HG03280 (cell line): ENCODE measurements at regions not wholly inside any gene's neighbourhood (a gene's known extent, or its start where the extent isn't known, plus 50 kb on each side); places are given as distances from the start of the nearest gene placed in this dataset.
"Not testable (repeated sequence)": the region's sequence is repeated elsewhere in the genome, so short reads cannot be mapped to it uniquely, and the experiment has no call there.

Source experiments
- ATAC-seq: cut with Tn5 transposase; IDR thresholded peaks from one replicate; pipeline ENCODE4 v1.9.1; 2021; ENCODE audit warnings: mild to moderate bottlenecking, moderate library complexity; ENCODE audit not compliant: unreplicated experiment

- no peak for ATAC-seq
Measured at GRCh38 chr1:194495434-194495833, 1309.0 kb upstream of the B3GALT2 start.

DNA sequence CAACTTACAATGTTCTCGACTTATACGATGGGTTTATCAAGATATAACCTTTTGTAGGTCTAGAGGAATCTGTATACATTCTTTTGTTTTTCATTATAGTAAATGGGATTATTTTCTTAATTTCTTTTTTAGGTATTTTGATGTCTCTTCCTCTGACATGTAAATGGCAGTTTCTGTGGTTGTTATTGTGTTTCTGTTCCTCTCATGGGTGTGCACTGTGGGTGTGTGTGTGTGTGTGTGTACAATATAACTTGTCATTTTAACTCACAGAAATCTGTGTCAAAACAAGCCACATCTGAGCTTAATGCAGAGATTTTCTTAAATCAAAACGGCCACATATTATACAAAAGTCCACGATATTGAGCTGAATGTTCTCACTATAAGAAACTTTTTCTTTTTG is 1300.8 kb upstream of the B3GALT2 start:
- ATAC-seq: no peak

DNA sequence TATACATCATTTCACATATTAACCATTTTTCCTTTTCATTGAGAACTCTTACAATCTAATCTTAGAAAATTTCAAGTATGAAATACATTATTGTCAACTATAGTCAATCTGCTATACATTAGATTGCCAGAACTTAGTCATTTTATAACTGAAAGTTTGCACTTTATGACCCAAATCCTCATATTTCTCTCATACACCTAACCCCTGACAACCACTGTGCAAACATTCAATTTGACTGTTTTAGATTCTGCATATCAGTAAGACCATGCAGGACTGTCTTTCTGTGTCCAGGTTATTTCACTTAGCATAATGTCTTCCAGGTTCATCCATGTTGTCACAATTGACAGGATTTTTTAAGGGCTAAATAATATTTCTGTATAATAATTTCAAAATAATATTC is 1299.0 kb upstream of the B3GALT2 start:
- ATAC-seq: no peak

DNA sequence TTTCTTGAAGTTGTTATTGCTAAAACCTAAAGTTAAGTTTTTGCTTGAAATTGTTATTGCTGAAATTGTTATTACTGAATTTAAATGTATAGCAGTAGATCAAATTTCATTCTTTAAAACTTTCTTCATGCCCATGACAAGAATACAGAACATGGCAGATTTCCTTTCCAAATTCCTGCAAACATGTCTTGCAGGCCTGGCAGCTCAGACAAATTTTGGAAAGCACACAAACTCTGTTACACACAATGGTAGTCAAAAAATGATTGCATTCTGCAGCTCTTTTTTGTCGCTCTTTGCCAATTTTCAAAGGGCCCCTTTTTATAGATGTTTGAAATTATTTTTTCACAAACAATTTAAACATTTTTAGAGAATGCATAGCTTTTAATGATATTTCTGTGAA is 1292.3 kb upstream of the B3GALT2 start:
- no peak for ATAC-seq

GRCh38 chr1:194477908-194478307 is 1291.5 kb upstream of the B3GALT2 start:
- ATAC-seq: peak; percentile 73

DNA sequence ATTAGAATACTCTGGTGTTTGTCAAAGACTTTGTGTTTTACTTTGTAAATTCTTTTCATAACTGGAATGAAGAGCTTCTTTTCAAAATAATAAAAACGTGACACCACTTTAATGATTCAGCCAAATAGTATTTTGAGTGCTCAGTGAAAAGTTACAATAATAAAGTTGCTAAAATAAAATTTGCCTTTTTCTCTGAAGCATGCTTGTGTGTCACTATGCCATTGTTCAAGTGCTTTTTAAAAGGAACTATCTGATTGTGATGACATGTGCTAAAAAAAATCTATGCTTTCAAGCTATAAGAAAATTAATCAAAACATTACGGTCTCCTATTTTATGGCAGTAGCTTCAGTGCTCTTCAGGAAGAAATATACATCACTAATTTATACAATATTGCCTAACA is 1290.5 kb upstream of the B3GALT2 start:
- ATAC-seq: no peak

DNA sequence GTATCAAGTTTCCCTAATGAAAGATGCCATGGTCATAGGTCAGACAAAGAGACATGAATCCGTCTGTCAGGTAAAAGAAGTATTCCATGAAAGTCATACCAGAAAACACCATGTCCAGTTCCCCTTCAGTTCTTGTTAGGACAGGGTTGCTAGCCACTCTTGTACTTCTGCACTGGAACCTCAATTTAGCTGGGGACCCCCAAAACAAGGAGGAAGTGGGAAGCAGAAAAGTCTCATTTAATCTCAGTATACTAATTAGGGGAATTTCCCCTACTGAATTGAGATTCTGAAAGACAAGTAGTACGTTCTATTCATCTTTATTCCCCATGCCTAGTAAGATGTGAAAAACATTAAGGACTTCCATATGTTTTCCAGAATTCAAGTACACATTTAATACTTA is 1289.9 kb upstream of the B3GALT2 start:
- no peak for ATAC-seq

DNA sequence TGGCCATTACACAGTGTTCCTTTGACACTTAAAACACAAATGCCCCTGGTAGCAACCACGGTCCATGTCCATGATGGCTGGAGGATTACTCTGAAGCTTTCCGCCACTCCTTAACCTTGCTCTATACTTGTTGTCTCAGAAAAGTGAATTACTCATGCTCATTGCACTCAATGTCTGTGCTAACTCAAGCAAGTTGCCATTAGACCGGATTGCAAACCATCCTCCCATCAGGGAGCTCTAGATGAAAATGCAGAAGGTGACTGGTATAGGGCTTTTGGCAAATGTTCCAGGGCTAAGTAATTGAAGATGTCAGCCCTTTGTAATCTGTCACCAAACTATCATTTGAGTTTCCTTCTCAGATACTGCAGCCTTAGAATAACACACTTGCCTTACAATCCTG is 1288.3 kb upstream of the B3GALT2 start:
- no peak for ATAC-seq

GRCh38 chr1:194473766-194474165 is 1287.4 kb upstream of the B3GALT2 start:
- ATAC-seq: no peak

- ATAC-seq: no peak
Measured at GRCh38 chr1:194469282-194469681, 1282.9 kb upstream of the B3GALT2 start.

- no peak for ATAC-seq
Measured at GRCh38 chr1:194466706-194467105, 1280.3 kb upstream of the B3GALT2 start.

GRCh38 chr1:194447636-194448035 is 1261.2 kb upstream of the B3GALT2 start:
- no peak for ATAC-seq

- ATAC-seq: no peak
Measured at GRCh38 chr1:194445244-194445643, 1258.8 kb upstream of the B3GALT2 start.

DNA sequence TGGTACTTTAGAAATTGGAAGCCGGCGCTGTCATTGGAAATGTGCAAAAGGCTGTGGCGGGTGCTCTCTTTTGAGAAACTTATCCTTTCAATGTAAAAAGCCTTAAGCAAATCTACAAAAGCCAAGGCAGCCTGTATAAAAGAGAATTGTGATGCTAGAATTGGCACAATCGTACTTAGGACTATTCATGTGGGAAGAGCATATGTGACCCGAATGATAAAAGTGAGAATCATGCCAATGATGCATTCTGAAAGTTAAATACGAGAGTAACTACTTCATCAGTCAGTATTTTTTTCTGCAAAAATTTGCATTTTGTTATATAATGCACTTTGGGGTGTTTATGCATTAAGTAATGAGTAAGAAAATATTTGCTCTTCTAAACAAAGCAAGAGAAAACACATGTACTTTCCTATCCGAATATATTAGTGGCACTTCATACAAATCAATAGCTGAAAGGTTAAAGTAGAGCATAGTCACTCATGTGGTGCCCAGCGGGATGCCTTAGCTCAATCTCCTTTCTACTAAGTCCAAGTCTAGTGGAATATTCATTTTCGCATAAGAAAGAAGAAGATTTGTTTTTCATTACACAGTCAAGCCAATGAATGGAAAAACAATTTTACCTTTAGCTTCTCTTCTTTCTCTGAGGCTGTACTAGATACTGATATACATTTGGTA is 1256.6 kb upstream of the B3GALT2 start:
- no peak for ATAC-seq

DNA sequence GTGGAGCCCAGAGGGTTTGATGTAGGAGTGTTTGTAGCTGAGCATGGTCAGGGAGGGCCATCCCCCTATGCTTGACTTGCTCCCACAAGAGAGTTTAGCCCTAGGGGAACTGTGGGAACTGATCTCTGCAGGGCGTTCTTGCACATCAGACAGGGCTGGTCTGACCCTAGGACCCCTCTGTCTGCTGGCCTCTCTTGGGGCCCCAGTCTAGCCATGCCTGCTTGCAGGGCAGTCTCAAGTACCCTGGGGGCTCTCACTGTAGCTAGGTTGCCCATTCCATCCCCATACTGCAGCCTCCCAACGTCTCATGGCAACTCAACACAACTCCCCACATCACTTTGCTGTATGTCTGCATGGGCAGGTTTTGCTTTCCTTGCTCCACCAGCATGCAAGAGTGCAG is 1250.7 kb upstream of the B3GALT2 start:
- no peak for ATAC-seq

GRCh38 chr1:194431121-194431520 is 1244.7 kb upstream of the B3GALT2 start:
- ATAC-seq: no peak

DNA sequence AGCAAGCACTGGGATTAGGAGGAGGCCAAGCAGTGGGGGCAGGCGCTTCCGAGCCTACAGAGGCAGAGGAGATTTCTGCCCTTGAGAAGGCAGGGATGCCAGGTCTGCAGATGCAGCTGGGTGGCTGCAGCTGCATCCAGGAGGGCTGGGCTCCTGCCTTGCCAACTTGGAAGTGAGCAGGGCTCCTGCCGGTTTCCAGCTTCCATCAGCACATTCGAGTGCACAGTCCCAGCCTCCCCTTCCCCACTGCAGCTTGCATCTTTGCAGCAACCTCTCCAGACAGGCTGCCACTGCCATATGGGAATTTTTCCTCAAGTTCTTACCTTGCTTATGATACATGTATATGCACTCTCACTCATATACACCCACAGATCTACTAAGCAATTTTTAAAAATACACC is 1234.3 kb upstream of the B3GALT2 start:
- ATAC-seq: no peak

GRCh38 chr1:194419721-194420120 is 1233.3 kb upstream of the B3GALT2 start:
- no peak for ATAC-seq

- no peak for ATAC-seq
Measured at GRCh38 chr1:194410756-194411155, 1224.3 kb upstream of the B3GALT2 start.

GRCh38 chr1:194407238-194407637 is 1220.8 kb upstream of the B3GALT2 start:
- not testable (repeated sequence) for ATAC-seq

DNA sequence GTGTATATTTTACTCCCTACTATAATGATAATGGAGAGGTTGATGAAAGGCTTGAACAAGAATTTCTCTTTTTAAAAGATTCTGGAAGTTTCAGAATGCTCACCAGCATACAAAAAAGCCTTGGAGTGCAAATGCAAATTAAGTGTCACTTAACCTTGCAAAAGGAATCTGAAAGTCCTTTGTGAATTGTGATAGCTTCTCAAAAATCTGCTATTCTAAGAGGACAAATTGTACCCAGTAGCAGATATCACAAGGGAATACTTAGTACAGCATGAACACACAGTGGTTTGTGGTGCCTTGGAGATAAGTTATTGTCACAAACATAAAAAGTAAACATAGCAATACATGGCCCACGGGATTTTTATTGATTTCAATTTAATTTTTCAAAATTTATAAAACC is 1208.3 kb upstream of the B3GALT2 start:
- no peak for ATAC-seq

DNA sequence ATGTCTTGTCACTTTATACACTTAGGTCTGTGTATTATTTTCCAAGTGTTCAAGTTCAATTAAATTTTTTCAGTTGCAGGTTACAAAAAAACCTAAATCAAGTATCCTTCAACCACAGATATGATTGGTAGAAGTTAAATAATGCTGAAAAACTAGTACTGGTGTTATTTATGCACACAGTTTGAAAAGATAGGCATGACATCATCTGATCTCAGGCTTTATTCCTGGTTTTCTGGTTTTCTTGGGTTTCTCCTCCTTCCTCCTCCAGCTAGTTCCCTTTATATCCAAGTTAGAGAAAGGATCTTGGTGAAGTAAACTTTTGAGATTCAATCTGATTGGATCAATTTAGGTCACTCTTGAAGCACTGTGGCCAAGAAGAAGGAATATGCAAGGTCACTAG is 1201.1 kb upstream of the B3GALT2 start:
- ATAC-seq: no peak

DNA sequence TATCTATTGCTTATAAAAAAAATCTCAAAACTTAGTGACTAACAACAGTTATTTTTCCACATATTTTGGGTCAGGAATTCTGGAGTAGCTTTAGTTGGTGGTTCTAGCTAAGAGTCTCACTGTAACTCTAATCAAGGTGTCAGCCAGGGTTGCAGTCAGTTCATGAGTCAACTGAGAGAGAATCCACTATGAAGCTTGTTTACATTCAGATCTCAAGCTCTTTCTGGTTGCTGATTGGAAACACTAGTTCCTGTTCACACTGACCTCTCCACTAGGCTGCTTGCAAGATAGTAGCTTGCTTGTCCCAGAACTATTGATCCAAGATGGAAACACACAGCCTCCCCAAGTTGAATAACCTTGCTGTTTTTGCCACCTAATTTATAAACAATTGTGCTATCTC is 1192.1 kb upstream of the B3GALT2 start:
- no peak for ATAC-seq
